ENCODE measurements at regions not wholly inside any gene's neighbourhood (a gene's known extent, or its start where the extent isn't known, plus 50 kb on each side); places are given as distances from the start of the nearest gene placed in this dataset.
"Not testable (repeated sequence)": the region's sequence is repeated elsewhere in the genome, so short reads cannot be mapped to it uniquely, and the experiment has no call there.

- DNase-seq (ENCODE audit: low read depth in 2 of 2), result no peak
These were observed 176.1 kb upstream of the SLC38A2 start for GRCh38 chr12:46548605-46549071.

- no peak for DNase-seq (ENCODE audit: low read depth in 2 of 2)
These were observed 175.1 kb upstream of the SLC38A2 start for GRCh38 chr12:46547421-46548354.

GRCh38 chr12:46546634-46547273, 174.2 kb upstream of the SLC38A2 start:
- no peak for DNase-seq (ENCODE audit: low read depth in 2 of 2)

GRCh38 chr12:46543378-46543795, 170.8 kb upstream of the SLC38A2 start:
- DNase-seq (ENCODE audit: low read depth in 2 of 2), result not testable (repeated sequence)

GRCh38 chr12:46538976-46539375, 166.4 kb upstream of the SLC38A2 start:
- DNase-seq (ENCODE audit: low read depth in 2 of 2), result no peak

- no peak for DNase-seq (ENCODE audit: low read depth in 2 of 2)
These were observed 164.9 kb upstream of the SLC38A2 start for GRCh38 chr12:46537387-46537955.

GRCh38 chr12:46536316-46536715, 163.7 kb upstream of the SLC38A2 start:
- not testable (repeated sequence) for DNase-seq (ENCODE audit: low read depth in 2 of 2)

- no peak for DNase-seq (ENCODE audit: low read depth in 2 of 2)
These were observed 163.3 kb upstream of the SLC38A2 start for GRCh38 chr12:46535907-46536306.

- no peak for DNase-seq (ENCODE audit: low read depth in 2 of 2)
These were observed 162.8 kb upstream of the SLC38A2 start for GRCh38 chr12:46535376-46535775.

- DNase-seq (ENCODE audit: low read depth in 2 of 2), result no peak
These were observed 161.8 kb upstream of the SLC38A2 start for GRCh38 chr12:46534327-46534840.

GRCh38 chr12:46533723-46534122, 161.2 kb upstream of the SLC38A2 start:
- DNase-seq (ENCODE audit: low read depth in 2 of 2), result no peak

GRCh38 chr12:46531804-46532203, 159.2 kb upstream of the SLC38A2 start:
- no peak for DNase-seq (ENCODE audit: low read depth in 2 of 2)

- no peak for DNase-seq (ENCODE audit: low read depth in 2 of 2)
These were observed 158.6 kb upstream of the SLC38A2 start for GRCh38 chr12:46531059-46531785.

GRCh38 chr12:46530373-46531056, 157.9 kb upstream of the SLC38A2 start:
- no peak for DNase-seq (ENCODE audit: low read depth in 2 of 2)

GRCh38 chr12:46526233-46526632, 153.7 kb upstream of the SLC38A2 start:
- DNase-seq (ENCODE audit: low read depth in 2 of 2), result no peak

GRCh38 chr12:46524778-46525177, 152.2 kb upstream of the SLC38A2 start:
- DNase-seq (ENCODE audit: low read depth in 2 of 2), result no peak

GRCh38 chr12:46523863-46524770, 151.5 kb upstream of the SLC38A2 start:
- DNase-seq (ENCODE audit: low read depth in 2 of 2), result no peak

- no peak for DNase-seq (ENCODE audit: low read depth in 2 of 2)
These were observed 150.9 kb upstream of the SLC38A2 start for GRCh38 chr12:46523446-46523845.

GRCh38 chr12:46522071-46522470, 149.5 kb upstream of the SLC38A2 start:
- DNase-seq (ENCODE audit: low read depth in 2 of 2), result no peak

GRCh38 chr12:46521145-46521544, 148.6 kb upstream of the SLC38A2 start:
- DNase-seq (ENCODE audit: low read depth in 2 of 2), result no peak
